ENCODE measurements at regions not wholly inside any gene's neighbourhood (a gene's known extent, or its start where the extent isn't known, plus 50 kb on each side); places are given as distances from the start of the nearest gene placed in this dataset.

DNA sequence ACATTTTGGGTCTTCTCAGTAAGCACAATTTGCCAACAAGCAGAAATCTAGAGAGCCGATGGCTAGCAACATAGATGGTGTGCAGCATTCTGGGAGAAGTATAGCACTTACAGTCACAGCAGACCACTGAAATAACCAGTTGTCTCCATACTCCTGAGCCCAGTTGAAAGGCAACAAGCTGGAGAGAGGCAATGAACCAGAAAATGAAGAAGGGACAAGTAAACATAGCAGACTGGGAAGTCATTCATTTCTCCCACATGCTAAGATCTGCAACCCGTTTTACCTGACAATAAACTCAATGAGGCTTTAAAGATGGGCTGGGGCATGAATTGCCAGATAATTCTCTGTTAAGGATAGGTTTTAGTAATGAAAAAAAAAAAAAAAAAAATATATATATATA is 575.6 kb upstream of the GRAMD2B start:
- Histone ChIP-seq H3K4me1 (no peaks in the 10 kb centered on the region), H3K9me3 (peaks cover 3% of the 10 kb centered on the region; the same call in 1 of the 2 replicates), H3K27me3 (replicated peaks; ENCODE audit: control insufficient read depth, insufficient read depth, low read length) (no peaks in the 10 kb centered on the region), H3K4me3 (ENCODE audit: low read depth, low read length) (no peak overlapping the region), H3K36me3 (ENCODE audit: control insufficient read depth, insufficient read depth, low read length) (no peaks in the 10 kb centered on the region)
- intact Hi-C loops (cut with micrococcal nuclease; ENCODE audit: unreplicated experiment) = no loop called here
- no peak overlapping the region for H3K4me3 Mint-ChIP-seq (ENCODE audit: unreplicated experiment)
- H3K27ac Mint-ChIP-seq (ENCODE audit: unreplicated experiment) = no peak overlapping the region
- no peak for DNase-seq
- no peaks in the 10 kb centered on the region for H3K27me3 Mint-ChIP-seq (ENCODE audit: insufficient read depth, unreplicated experiment)
- peaks cover 3% of the 10 kb centered on the region for H3K9me3 Mint-ChIP-seq (ENCODE audit: unreplicated experiment)
- BruUV-seq (replicated peaks) = no TSS peak
- no peaks in the 10 kb centered on the region for H3K4me1 Mint-ChIP-seq (ENCODE audit: low read depth, unreplicated experiment)
- ChIA-PET POLR2A (no interaction called here), CTCF (no interaction called here)
- TF ChIP-seq, protein P1, sequence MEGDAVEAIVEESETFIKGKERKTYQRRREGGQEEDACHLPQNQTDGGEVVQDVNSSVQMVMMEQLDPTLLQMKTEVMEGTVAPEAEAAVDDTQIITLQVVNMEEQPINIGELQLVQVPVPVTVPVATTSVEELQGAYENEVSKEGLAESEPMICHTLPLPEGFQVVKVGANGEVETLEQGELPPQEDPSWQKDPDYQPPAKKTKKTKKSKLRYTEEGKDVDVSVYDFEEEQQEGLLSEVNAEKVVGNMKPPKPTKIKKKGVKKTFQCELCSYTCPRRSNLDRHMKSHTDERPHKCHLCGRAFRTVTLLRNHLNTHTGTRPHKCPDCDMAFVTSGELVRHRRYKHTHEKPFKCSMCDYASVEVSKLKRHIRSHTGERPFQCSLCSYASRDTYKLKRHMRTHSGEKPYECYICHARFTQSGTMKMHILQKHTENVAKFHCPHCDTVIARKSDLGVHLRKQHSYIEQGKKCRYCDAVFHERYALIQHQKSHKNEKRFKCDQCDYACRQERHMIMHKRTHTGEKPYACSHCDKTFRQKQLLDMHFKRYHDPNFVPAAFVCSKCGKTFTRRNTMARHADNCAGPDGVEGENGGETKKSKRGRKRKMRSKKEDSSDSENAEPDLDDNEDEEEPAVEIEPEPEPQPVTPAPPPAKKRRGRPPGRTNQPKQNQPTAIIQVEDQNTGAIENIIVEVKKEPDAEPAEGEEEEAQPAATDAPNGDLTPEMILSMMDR (IDR thresholded peaks at IDR 0.05; ENCODE audit: insufficient read depth in 1 of 2, low read depth in 1 of 2, low read length in 1 of 2, severe bottlenecking in 1 of 2, unreplicated experiment in 1 of 2) = no peak
- H3K36me3 Mint-ChIP-seq (ENCODE audit: insufficient read depth, unreplicated experiment) = no peaks in the 10 kb centered on the region

DNA sequence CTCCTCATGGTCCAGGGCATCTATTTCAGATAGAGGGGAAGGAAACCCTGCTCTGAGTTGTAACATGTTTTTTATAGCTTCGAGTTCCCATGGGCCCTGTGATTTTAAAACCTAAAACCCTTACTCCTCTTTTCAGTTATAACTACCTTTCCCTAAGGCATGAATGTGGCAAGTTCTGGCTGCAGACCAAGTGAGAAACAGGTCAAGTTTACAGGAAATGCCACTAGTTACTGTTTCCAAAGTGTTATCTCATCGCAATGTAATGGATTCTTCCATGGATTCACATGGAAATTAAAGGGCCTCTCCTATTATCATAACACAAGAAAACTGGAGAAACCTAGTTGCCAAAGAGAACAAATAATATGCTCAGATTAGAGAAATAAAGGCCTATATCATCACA is 574.5 kb upstream of the GRAMD2B start:
- TF ChIP-seq, protein P1 (IDR thresholded peaks at IDR 0.05; ENCODE audit: insufficient read depth in 1 of 2, low read depth in 1 of 2, low read length in 1 of 2, severe bottlenecking in 1 of 2, unreplicated experiment in 1 of 2) = no peak
- Mint-ChIP-seq H3K36me3 (ENCODE audit: insufficient read depth, unreplicated experiment) (no peaks in the 10 kb centered on the region), H3K9me3 (ENCODE audit: unreplicated experiment) (no peaks in the 10 kb centered on the region), H3K27ac (ENCODE audit: unreplicated experiment) (no peak overlapping the region), H3K27me3 (ENCODE audit: insufficient read depth, unreplicated experiment) (no peaks in the 10 kb centered on the region), H3K4me1 (ENCODE audit: low read depth, unreplicated experiment) (no peaks in the 10 kb centered on the region), H3K4me3 (ENCODE audit: unreplicated experiment) (no peak overlapping the region)
- Histone ChIP-seq H3K27me3 (replicated peaks; ENCODE audit: control insufficient read depth, insufficient read depth, low read length) (no peaks in the 10 kb centered on the region), H3K36me3 (ENCODE audit: control insufficient read depth, insufficient read depth, low read length) (no peaks in the 10 kb centered on the region), H3K9me3 (no peaks in the 10 kb centered on the region), H3K4me1 (no peaks in the 10 kb centered on the region), H3K4me3 (ENCODE audit: low read depth, low read length) (no peak overlapping the region)
- ChIA-PET CTCF (no interaction called here), POLR2A (no interaction called here)
- intact Hi-C loops (cut with micrococcal nuclease; ENCODE audit: unreplicated experiment) = no loop called here
- BruUV-seq (replicated peaks) = no TSS peak
- no peak for DNase-seq

DNA sequence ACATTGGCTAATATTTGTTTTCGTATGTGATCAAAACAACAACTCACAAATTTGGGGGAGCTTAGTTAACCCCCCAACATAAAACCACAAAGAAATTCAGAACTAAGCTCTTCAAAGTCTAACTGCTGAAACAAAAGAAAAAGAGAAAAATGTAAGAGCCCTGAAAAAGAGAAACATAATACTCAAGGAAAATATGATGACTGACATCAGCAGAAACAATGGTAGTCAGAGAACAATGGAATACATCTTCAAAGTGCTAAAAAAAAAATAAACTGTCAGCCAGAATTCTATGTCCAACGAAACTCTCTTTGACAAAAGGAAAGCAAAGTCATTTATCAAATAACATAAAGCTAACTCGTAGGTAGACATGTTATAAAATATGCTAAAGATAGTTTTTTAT is 566.3 kb upstream of the GRAMD2B start:
- TF ChIP-seq, protein P1 (IDR thresholded peaks at IDR 0.05; ENCODE audit: insufficient read depth in 1 of 2, low read depth in 1 of 2, low read length in 1 of 2, severe bottlenecking in 1 of 2, unreplicated experiment in 1 of 2) = no peak
- ChIA-PET CTCF (no interaction called here), POLR2A (no interaction called here)
- Histone ChIP-seq H3K4me3 (ENCODE audit: low read depth, low read length) (no peak overlapping the region), H3K9me3 (no peaks in the 10 kb centered on the region), H3K4me1 (no peaks in the 10 kb centered on the region), H3K27me3 (replicated peaks; ENCODE audit: control insufficient read depth, insufficient read depth, low read length) (no peaks in the 10 kb centered on the region), H3K36me3 (ENCODE audit: control insufficient read depth, insufficient read depth, low read length) (no peaks in the 10 kb centered on the region)
- intact Hi-C loops (cut with micrococcal nuclease; ENCODE audit: unreplicated experiment) = no loop called here
- no peak for DNase-seq
- Mint-ChIP-seq H3K4me1 (ENCODE audit: low read depth, unreplicated experiment) (no peaks in the 10 kb centered on the region), H3K4me3 (ENCODE audit: unreplicated experiment) (no peak overlapping the region), H3K9me3 (ENCODE audit: unreplicated experiment) (peaks cover 15% of the 10 kb centered on the region), H3K36me3 (ENCODE audit: insufficient read depth, unreplicated experiment) (no peaks in the 10 kb centered on the region), H3K27me3 (ENCODE audit: insufficient read depth, unreplicated experiment) (no peaks in the 10 kb centered on the region), H3K27ac (ENCODE audit: unreplicated experiment) (no peak overlapping the region)
- BruUV-seq (replicated peaks) = no TSS peak
